Left renal cortex interstitium (tissue), 4 donors: ENCODE measurements at regions not wholly inside any gene's neighbourhood (a gene's known extent, or its start where the extent isn't known, plus 50 kb on each side); places are given as distances from the start of the nearest gene placed in this dataset.

ENCODE experiments used
- DNase-seq, 4 donors: peaks; one replicate each; pipeline ENCODE4 v3.0.0-alpha.2; 2013; ENCODE audit warnings: low read depth in 4 of 4, low spot score in 2 of 4, missing footprints in 1 of 4

GRCh38 chr3:24033818-24034217, 88.7 kb downstream of the NR1D2 start:
- DNase-seq: no peak

GRCh38 chr3:24034464-24034863, 89.4 kb downstream of the NR1D2 start:
- no peak for DNase-seq

GRCh38 chr3:24037971-24038370, 92.9 kb downstream of the NR1D2 start:
- DNase-seq: no peak

- no peak for DNase-seq
These were observed 95.2 kb downstream of the NR1D2 start for GRCh38 chr3:24040311-24040710.

GRCh38 chr3:24042174-24043059, 97.3 kb downstream of the NR1D2 start:
- no peak for DNase-seq

- DNase-seq: no peak
These were observed 98.1 kb downstream of the NR1D2 start for GRCh38 chr3:24043168-24043567.

GRCh38 chr3:24043985-24044384, 98.9 kb downstream of the NR1D2 start:
- DNase-seq: no peak

GRCh38 chr3:24046214-24046613, 101.1 kb downstream of the NR1D2 start:
- no peak for DNase-seq

GRCh38 chr3:24047513-24047912, 102.4 kb downstream of the NR1D2 start:
- DNase-seq: no peak

- no peak for DNase-seq
These were observed 103.8 kb downstream of the NR1D2 start for GRCh38 chr3:24048843-24049242.

- DNase-seq: no peak
These were observed 107.4 kb downstream of the NR1D2 start for GRCh38 chr3:24052446-24052845.

GRCh38 chr3:24058940-24059705, 114.0 kb downstream of the NR1D2 start:
- no peak for DNase-seq

- peak in 1 of 4 donors; percentile 17 for DNase-seq
These were observed 115.0 kb downstream of the NR1D2 start for GRCh38 chr3:24060055-24060454.

- DNase-seq: no peak
These were observed 117.8 kb downstream of the NR1D2 start for GRCh38 chr3:24062916-24063315.
